Parathyroid adenoma (tissue), 2 donors: ENCODE measurements at regions not wholly inside any gene's neighbourhood (a gene's known extent, or its start where the extent isn't known, plus 50 kb on each side); places are given as distances from the start of the nearest gene placed in this dataset.

Source experiments
- H2AFZ ChIP-seq: fragments of 300-600 bp; sonication (generic); one replicate; pipeline ENCODE4 v1.7.0; 2017; ENCODE audit warnings: antibody characterized with exemption, mild to moderate bottlenecking
- H3K27ac ChIP-seq: fragments of 300-600 bp; sonication (generic); one replicate; pipeline ENCODE4 v1.7.0; 2017
- H3K27me3 ChIP-seq: fragments of 300-600 bp; sonication (generic); one replicate; pipeline ENCODE4 v1.7.0; 2017; ENCODE audit warnings: low read length; ENCODE audit not compliant: control insufficient read depth, insufficient read depth
- H3K36me3 ChIP-seq: fragments of 300-600 bp; sonication (generic); one replicate; pipeline ENCODE4 v1.7.0; 2017; ENCODE audit warnings: low read length; ENCODE audit not compliant: control insufficient read depth, insufficient read depth
- H3K4me1 ChIP-seq: fragments of 300-600 bp; sonication (generic); one replicate; pipeline ENCODE4 v1.7.0; 2017; ENCODE audit warnings: control low read depth
- H3K4me2 ChIP-seq: fragments of 300-600 bp; sonication (generic); one replicate; pipeline ENCODE4 v1.7.0; 2017; ENCODE audit warnings: low read length
- H3K4me3 ChIP-seq: fragments of 300-600 bp; sonication (generic); one replicate; pipeline ENCODE4 v1.7.0; 2017; ENCODE audit warnings: low read depth, low read length
- H3K79me2 ChIP-seq: fragments of 300-600 bp; sonication (generic); one replicate; pipeline ENCODE4 v1.7.0; 2017; ENCODE audit warnings: control low read depth
- H3K9ac ChIP-seq: fragments of 300-600 bp; sonication (generic); one replicate; pipeline ENCODE4 v1.7.0; 2017; ENCODE audit warnings: mild to moderate bottlenecking
- H3K9me3 ChIP-seq: fragments of 300-600 bp; sonication (generic); one replicate; pipeline ENCODE4 v1.7.0; 2017; ENCODE audit warnings: low read length; ENCODE audit not compliant: control insufficient read depth
- TF ChIP-seq, protein P1 (sequence below): fragments of 300-600 bp; sonication (generic); IDR thresholded peaks from one replicate; pipeline ENCODE4 v1.7.0; 2017; ENCODE audit warnings: antibody characterized with exemption, mild to moderate bottlenecking
- donor health status: primary hyperparathyroidism.

DNA sequence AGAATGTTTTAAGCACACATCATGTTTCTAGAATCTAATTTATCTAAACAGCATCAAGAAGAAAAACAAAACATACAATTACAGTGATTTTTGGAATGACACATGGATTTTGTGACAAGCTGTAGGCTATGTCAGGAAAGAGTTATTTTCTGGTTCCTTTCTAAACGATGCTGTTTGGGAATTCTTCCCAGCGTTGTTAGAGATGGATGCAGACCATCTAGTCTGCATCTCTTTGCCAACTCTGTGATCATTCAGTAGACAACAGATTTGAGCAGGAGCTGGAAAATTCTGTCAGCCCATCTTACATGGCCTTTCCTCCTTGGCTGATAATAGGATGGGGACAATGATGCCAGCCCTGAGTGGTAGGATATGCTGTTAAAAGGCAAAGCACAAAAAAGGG is 295.7 kb upstream of the TRPC7 start:
- Histone ChIP-seq H2AFZ (no peak overlapping the region), H3K36me3 (no peaks in the 10 kb centered on the region), H3K9ac (no peak overlapping the region), H3K4me3 (no peak overlapping the region), H3K27ac (no peak overlapping the region), H3K9me3 (no peaks in the 10 kb centered on the region), H3K27me3 (no peaks in the 10 kb centered on the region), H3K4me1 (no peaks in the 10 kb centered on the region), H3K79me2 (no peaks in the 10 kb centered on the region), H3K4me2 (no peak overlapping the region)
- TF ChIP-seq, protein P1, sequence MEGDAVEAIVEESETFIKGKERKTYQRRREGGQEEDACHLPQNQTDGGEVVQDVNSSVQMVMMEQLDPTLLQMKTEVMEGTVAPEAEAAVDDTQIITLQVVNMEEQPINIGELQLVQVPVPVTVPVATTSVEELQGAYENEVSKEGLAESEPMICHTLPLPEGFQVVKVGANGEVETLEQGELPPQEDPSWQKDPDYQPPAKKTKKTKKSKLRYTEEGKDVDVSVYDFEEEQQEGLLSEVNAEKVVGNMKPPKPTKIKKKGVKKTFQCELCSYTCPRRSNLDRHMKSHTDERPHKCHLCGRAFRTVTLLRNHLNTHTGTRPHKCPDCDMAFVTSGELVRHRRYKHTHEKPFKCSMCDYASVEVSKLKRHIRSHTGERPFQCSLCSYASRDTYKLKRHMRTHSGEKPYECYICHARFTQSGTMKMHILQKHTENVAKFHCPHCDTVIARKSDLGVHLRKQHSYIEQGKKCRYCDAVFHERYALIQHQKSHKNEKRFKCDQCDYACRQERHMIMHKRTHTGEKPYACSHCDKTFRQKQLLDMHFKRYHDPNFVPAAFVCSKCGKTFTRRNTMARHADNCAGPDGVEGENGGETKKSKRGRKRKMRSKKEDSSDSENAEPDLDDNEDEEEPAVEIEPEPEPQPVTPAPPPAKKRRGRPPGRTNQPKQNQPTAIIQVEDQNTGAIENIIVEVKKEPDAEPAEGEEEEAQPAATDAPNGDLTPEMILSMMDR, result no peak

DNA sequence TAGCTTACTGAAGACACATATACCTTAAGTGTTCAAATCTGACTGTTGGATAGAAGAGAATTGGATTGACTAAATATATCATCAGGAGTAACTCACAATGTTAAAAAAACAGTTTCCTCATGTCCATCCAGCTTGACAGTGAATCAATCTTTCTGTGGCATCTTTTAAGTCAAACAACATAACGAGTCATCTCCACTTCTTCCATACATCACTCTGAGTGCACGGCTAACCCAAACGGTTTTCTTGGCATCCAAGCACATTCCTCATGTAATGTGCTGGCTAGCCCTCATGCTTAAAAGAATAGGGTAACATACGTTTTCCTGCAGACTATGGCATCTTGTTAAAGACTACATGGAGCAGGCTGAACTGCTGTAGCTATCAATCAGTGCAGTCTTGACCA is 291.5 kb upstream of the TRPC7 start:
- TF ChIP-seq, protein P1, result no peak
- no peaks in the 10 kb centered on the region for H3K79me2 ChIP-seq
- H3K4me3 ChIP-seq, result no peak overlapping the region
- H3K27ac ChIP-seq, result no peak overlapping the region
- no peaks in the 10 kb centered on the region for H3K36me3 ChIP-seq
- no peaks in the 10 kb centered on the region for H3K27me3 ChIP-seq
- H3K9me3 ChIP-seq, result no peaks in the 10 kb centered on the region
- H3K4me1 ChIP-seq, result no peaks in the 10 kb centered on the region
- H2AFZ ChIP-seq, result no peak overlapping the region
- no peak overlapping the region for H3K9ac ChIP-seq
- no peak overlapping the region for H3K4me2 ChIP-seq

DNA sequence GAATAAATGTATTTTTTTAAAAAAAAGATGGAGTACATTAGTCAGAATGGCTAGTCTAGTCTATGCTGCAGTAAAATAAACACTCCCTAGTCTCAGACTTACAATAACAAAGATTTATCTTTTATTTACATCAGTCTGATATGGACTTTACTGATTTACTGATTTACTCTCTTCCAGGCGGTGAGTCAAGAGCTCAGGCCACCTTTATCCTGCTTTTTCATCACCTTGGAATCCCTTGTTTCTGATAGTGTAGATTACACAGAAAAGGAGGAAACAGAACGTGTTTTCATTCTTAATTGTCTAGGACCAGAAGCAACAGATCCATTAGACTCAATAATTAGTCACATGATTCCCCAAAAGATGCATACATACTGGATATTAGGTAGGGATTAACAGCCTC is 290.1 kb upstream of the TRPC7 start:
- H3K79me2 ChIP-seq, result no peaks in the 10 kb centered on the region

DNA sequence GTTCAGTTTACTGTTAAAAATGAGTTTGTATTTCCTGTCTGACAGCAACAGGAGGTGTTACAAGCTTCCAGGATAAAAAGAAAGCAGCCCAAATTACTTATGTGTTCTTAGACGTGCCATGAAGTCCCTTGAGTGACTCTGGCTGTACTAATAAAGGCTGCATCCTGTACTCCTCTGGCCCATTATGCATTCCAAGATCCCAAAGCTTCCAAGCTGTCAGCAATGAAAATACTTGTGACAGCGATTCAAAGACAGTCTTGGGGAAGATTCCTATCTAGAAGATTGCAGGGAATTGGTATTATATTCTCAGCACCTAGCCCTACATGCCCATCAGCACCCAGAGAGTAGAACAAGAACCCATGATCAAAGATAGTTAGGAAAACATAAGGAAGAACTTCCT is 281.6 kb upstream of the TRPC7 start:
- Histone ChIP-seq H3K36me3 (no peaks in the 10 kb centered on the region), H2AFZ (no peak overlapping the region), H3K9ac (no peak overlapping the region), H3K79me2 (no peaks in the 10 kb centered on the region), H3K27ac (no peak overlapping the region), H3K4me3 (no peak overlapping the region), H3K27me3 (no peaks in the 10 kb centered on the region), H3K4me1 (no peaks in the 10 kb centered on the region), H3K4me2 (no peak overlapping the region), H3K9me3 (no peaks in the 10 kb centered on the region)
- TF ChIP-seq, protein P1, result no peak

More for the DNA sequence above, 290.1 kb upstream of the TRPC7 start:
- Histone ChIP-seq H3K9me3 (no peaks in the 10 kb centered on the region), H3K4me1 (no peaks in the 10 kb centered on the region), H3K4me3 (no peak overlapping the region), H3K4me2 (no peak overlapping the region), H2AFZ (no peak overlapping the region), H3K36me3 (no peaks in the 10 kb centered on the region), H3K27ac (no peak overlapping the region), H3K27me3 (no peaks in the 10 kb centered on the region), H3K9ac (no peak overlapping the region)
- TF ChIP-seq, protein P1, result no peak

DNA sequence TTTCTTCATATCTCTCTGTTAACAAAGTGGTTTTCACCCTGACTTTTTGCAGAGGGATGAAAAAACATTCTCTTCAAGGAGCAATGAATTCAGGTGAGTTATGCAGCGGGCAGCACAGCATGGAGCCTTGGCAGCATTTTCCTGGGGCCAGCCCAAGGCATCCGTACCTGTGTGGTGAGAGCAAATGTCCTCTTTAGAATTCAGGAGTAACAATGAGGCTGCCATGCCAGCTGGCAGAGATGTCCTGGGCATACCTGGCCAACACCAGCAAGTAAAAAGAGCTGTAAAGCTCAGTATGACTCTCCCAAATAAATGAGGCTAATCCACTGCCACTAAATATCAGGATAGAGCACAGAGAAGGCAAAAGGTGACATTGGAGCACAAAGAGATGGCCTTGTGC is 277.6 kb upstream of the TRPC7 start:
- H3K27ac ChIP-seq, result no peak overlapping the region
- no peaks in the 10 kb centered on the region for H3K79me2 ChIP-seq
- no peak overlapping the region for H3K4me3 ChIP-seq
- no peaks in the 10 kb centered on the region for H3K36me3 ChIP-seq
- no peaks in the 10 kb centered on the region for H3K4me1 ChIP-seq
- TF ChIP-seq, protein P1, result no peak
- no peaks in the 10 kb centered on the region for H3K9me3 ChIP-seq
- no peak overlapping the region for H2AFZ ChIP-seq
- no peaks in the 10 kb centered on the region for H3K27me3 ChIP-seq
- H3K4me2 ChIP-seq, result no peak overlapping the region
- no peak overlapping the region for H3K9ac ChIP-seq
